ENCODE measurements at regions not wholly inside any gene's neighbourhood (a gene's known extent, or its start where the extent isn't known, plus 50 kb on each side); places are given as distances from the start of the nearest gene placed in this dataset.
"Not testable (repeated sequence)": the region's sequence is repeated elsewhere in the genome, so short reads cannot be mapped to it uniquely, and the experiment has no call there.

GRCh38 chr12:105445249-105445648 lies 114.8 kb downstream of the C12orf75 start:
- ChIA-PET POLR2A (interaction anchor here (0.6 kb wide), 1 partner anchor 10 kb away, joined by 5 read pairs; no protein-coding TSS in a partner anchor), CTCF (interaction anchor here (1.4 to 1.5 kb wide), 2 partner anchors 8 to 24 kb away, joined by 3 to 4 read pairs; no protein-coding TSS in a partner anchor)
- Histone ChIP-seq H3K4me3 (ENCODE audit: control insufficient read depth in 1 of 7, extremely low read depth in 1 of 7, insufficient read depth in 4 of 7, low read depth in 2 of 7, low read length in 6 of 7) (no peak overlapping the region), H3K9me3 (ENCODE audit: control extremely low read depth in 1 of 5, control insufficient read depth in 4 of 5, insufficient read depth in 2 of 5, low read depth in 1 of 5, low read length in 4 of 5) (peaks cover 0 to 3% (median 0%) of the 10 kb centered on the region in 5 experiments), H3K27me3 (replicated peaks in 2 of 5; ENCODE audit: control insufficient read depth in 4 of 5, insufficient read depth in 5 of 5, low read length in 4 of 5) (peaks cover 0 to 16% (median 7%) of the 10 kb centered on the region in 5 experiments), H3K27ac (ENCODE audit: insufficient read depth in 1 of 2, low read depth in 1 of 2, low read length in 2 of 2, poor library complexity in 1 of 2, severe bottlenecking in 2 of 2) (no peak overlapping the region), H3K4me1 (ENCODE audit: control extremely low read depth in 1 of 4, control insufficient read depth in 4 of 4, insufficient read depth in 4 of 4, low read length in 3 of 4) (peaks cover 0 to 3% (median under 1%) of the 10 kb centered on the region in 4 experiments), H3K36me3 (ENCODE audit: control insufficient read depth in 4 of 4, insufficient read depth in 4 of 4, low read length in 3 of 4) (no peaks in the 10 kb centered on the region)
- WGBS (ENCODE audit: insufficient coverage) = 100% methylated on average over 1 of the region's 3 CpGs
- DNase-seq = no peak

GRCh38 chr12:105445649-105446048 lies 115.2 kb downstream of the C12orf75 start:
- no peak overlapping the region for H3K4me3 ChIP-seq (ENCODE audit: control insufficient read depth in 1 of 7, extremely low read depth in 1 of 7, insufficient read depth in 4 of 7, low read depth in 2 of 7, low read length in 6 of 7)
- no peak for DNase-seq
- no peaks in the 10 kb centered on the region for H3K36me3 ChIP-seq (ENCODE audit: control insufficient read depth in 4 of 4, insufficient read depth in 4 of 4, low read length in 3 of 4)
- H3K27me3 ChIP-seq (replicated peaks in 2 of 5; ENCODE audit: control insufficient read depth in 4 of 5, insufficient read depth in 5 of 5, low read length in 4 of 5) = peaks cover 0 to 16% (median 7%) of the 10 kb centered on the region in 5 experiments
- ChIA-PET POLR2A (no interaction called here), CTCF (interaction anchor here (1.4 to 1.5 kb wide), 2 partner anchors 8 to 24 kb away, joined by 3 to 4 read pairs; no protein-coding TSS in a partner anchor)
- H3K27ac ChIP-seq (ENCODE audit: insufficient read depth in 1 of 2, low read depth in 1 of 2, low read length in 2 of 2, poor library complexity in 1 of 2, severe bottlenecking in 2 of 2) = no peak overlapping the region
- H3K9me3 ChIP-seq (ENCODE audit: control extremely low read depth in 1 of 5, control insufficient read depth in 4 of 5, insufficient read depth in 2 of 5, low read depth in 1 of 5, low read length in 4 of 5) = peaks cover 0 to 3% (median 0%) of the 10 kb centered on the region in 5 experiments
- no CpG with 5 or more reads among the region's 1 CpG for WGBS (ENCODE audit: insufficient coverage)
- H3K4me1 ChIP-seq (ENCODE audit: control extremely low read depth in 1 of 4, control insufficient read depth in 4 of 4, insufficient read depth in 4 of 4, low read length in 3 of 4) = peaks cover 0 to 3% (median under 1%) of the 10 kb centered on the region in 4 experiments

DNA sequence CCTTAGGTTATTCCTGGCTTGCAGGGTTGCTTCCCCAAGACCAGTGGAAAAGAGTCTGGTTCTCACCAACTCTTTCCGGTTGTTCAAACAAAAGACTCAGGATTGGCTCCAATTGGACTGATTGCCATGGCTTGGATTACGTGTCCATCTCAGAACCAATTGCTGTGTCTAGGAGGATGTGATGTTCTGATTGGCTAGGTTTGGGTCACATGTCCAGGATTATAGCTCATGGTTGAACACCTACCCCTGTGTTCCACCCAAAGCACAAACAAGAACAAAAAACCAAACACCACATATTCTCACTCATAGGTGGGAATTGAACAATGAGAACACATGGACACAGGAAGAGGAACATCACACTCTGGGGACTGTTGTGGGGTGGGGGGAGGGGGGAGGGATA lies 116.0 kb downstream of the C12orf75 start:
- H3K4me1 ChIP-seq (ENCODE audit: control extremely low read depth in 1 of 4, control insufficient read depth in 4 of 4, insufficient read depth in 4 of 4, low read length in 3 of 4); H3K4me3 ChIP-seq (ENCODE audit: control insufficient read depth in 1 of 7, extremely low read depth in 1 of 7, insufficient read depth in 4 of 7, low read depth in 2 of 7, low read length in 6 of 7); H3K9me3 ChIP-seq (ENCODE audit: control extremely low read depth in 1 of 5, control insufficient read depth in 4 of 5, insufficient read depth in 2 of 5, low read depth in 1 of 5, low read length in 4 of 5); DNase-seq; POLR2A ChIA-PET; CTCF ChIA-PET; H3K36me3 ChIP-seq (ENCODE audit: control insufficient read depth in 4 of 4, insufficient read depth in 4 of 4, low read length in 3 of 4); H3K27ac ChIP-seq (ENCODE audit: insufficient read depth in 1 of 2, low read depth in 1 of 2, low read length in 2 of 2, poor library complexity in 1 of 2, severe bottlenecking in 2 of 2): not testable (repeated sequence)
- 89% methylated on average over 1 of the region's 2 CpGs for WGBS (ENCODE audit: insufficient coverage)
- peaks cover 0 to 16% (median 7%) of the 10 kb centered on the region in 5 experiments for H3K27me3 ChIP-seq (replicated peaks in 2 of 5; ENCODE audit: control insufficient read depth in 4 of 5, insufficient read depth in 5 of 5, low read length in 4 of 5)

DNA sequence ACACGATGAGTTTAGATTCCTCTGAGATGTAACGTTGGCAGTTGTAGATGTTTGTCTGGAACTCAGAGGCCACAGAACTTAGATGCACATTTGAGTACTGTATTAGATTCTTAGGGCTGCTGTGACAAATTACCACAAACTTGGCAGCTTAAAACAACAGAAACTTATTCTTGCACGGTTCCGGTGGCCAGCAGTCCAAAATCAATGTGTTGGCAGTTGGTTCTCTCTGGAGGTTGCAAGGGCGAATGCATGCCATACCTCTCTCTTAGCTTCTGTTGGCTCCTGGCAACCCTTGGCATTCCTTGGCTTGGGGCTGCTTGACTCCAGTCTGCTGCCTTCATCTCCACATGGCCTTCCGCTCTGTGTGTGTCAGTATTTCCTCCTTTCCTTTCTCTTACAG lies 118.9 kb downstream of the C12orf75 start:
- POLR2A ChIA-PET = no interaction called here
- CTCF ChIA-PET = no interaction called here
- Histone ChIP-seq H3K9me3 (ENCODE audit: control extremely low read depth in 1 of 5, control insufficient read depth in 4 of 5, insufficient read depth in 2 of 5, low read depth in 1 of 5, low read length in 4 of 5) (no peaks in the 10 kb centered on the region), H3K27me3 (replicated peaks in 2 of 5; ENCODE audit: control insufficient read depth in 4 of 5, insufficient read depth in 5 of 5, low read length in 4 of 5) (peaks cover 0 to 4% (median 0%) of the 10 kb centered on the region in 5 experiments), H3K4me3 (ENCODE audit: control insufficient read depth in 1 of 7, extremely low read depth in 1 of 7, insufficient read depth in 4 of 7, low read depth in 2 of 7, low read length in 6 of 7) (no peak overlapping the region), H3K36me3 (ENCODE audit: control insufficient read depth in 4 of 4, insufficient read depth in 4 of 4, low read length in 3 of 4) (no peaks in the 10 kb centered on the region), H3K4me1 (ENCODE audit: control extremely low read depth in 1 of 4, control insufficient read depth in 4 of 4, insufficient read depth in 4 of 4, low read length in 3 of 4) (peaks cover 0 to 3% (median under 1%) of the 10 kb centered on the region in 4 experiments), H3K27ac (ENCODE audit: insufficient read depth in 1 of 2, low read depth in 1 of 2, low read length in 2 of 2, poor library complexity in 1 of 2, severe bottlenecking in 2 of 2) (no peak overlapping the region)
- no peak for DNase-seq
- 97% methylated on average over 6 of the region's 6 CpGs for WGBS (ENCODE audit: insufficient coverage)

GRCh38 chr12:105451211-105451610 lies 120.7 kb downstream of the C12orf75 start:
- no peak overlapping the region for H3K4me3 ChIP-seq (ENCODE audit: control insufficient read depth in 1 of 7, extremely low read depth in 1 of 7, insufficient read depth in 4 of 7, low read depth in 2 of 7, low read length in 6 of 7)
- no peaks in the 10 kb centered on the region for H3K9me3 ChIP-seq (ENCODE audit: control extremely low read depth in 1 of 5, control insufficient read depth in 4 of 5, insufficient read depth in 2 of 5, low read depth in 1 of 5, low read length in 4 of 5)
- H3K36me3 ChIP-seq (ENCODE audit: control insufficient read depth in 4 of 4, insufficient read depth in 4 of 4, low read length in 3 of 4) = no peaks in the 10 kb centered on the region
- WGBS (ENCODE audit: insufficient coverage) = 100% methylated on average over 3 of the region's 3 CpGs
- peaks cover 0 to 4% (median 0%) of the 10 kb centered on the region in 5 experiments for H3K27me3 ChIP-seq (replicated peaks in 2 of 5; ENCODE audit: control insufficient read depth in 4 of 5, insufficient read depth in 5 of 5, low read length in 4 of 5)
- H3K27ac ChIP-seq (ENCODE audit: insufficient read depth in 1 of 2, low read depth in 1 of 2, low read length in 2 of 2, poor library complexity in 1 of 2, severe bottlenecking in 2 of 2) = no peak overlapping the region
- no peak for DNase-seq
- CTCF ChIA-PET = no interaction called here
- peaks cover 0 to 7% (median 3%) of the 10 kb centered on the region in 4 experiments for H3K4me1 ChIP-seq (ENCODE audit: control extremely low read depth in 1 of 4, control insufficient read depth in 4 of 4, insufficient read depth in 4 of 4, low read length in 3 of 4)
- POLR2A ChIA-PET = no interaction called here

DNA sequence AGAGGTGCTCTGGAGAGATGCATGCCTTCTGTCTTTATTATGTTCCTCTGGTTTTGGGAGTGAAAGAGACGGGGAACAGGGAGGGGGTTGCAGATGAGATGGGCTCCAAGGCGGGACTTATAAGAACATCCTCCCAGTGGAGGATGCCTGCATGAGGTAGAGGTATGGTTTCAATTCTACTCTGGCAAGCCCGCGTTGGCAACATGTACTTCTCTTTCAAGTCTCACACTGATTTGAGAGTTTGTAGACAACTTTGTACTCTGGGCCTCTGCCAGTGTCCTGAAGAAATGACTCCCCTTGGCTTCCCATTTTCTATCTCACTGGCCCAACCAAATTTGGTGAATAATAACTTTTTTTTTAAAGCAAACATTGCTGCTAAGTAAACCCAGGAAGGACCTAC lies 121.3 kb downstream of the C12orf75 start:
- H3K27ac ChIP-seq (ENCODE audit: insufficient read depth in 1 of 2, low read depth in 1 of 2, low read length in 2 of 2, poor library complexity in 1 of 2, severe bottlenecking in 2 of 2) = no peak overlapping the region
- peaks cover 0 to 4% (median 0%) of the 10 kb centered on the region in 5 experiments for H3K27me3 ChIP-seq (replicated peaks in 2 of 5; ENCODE audit: control insufficient read depth in 4 of 5, insufficient read depth in 5 of 5, low read length in 4 of 5)
- H3K9me3 ChIP-seq (ENCODE audit: control extremely low read depth in 1 of 5, control insufficient read depth in 4 of 5, insufficient read depth in 2 of 5, low read depth in 1 of 5, low read length in 4 of 5) = no peaks in the 10 kb centered on the region
- H3K36me3 ChIP-seq (ENCODE audit: control insufficient read depth in 4 of 4, insufficient read depth in 4 of 4, low read length in 3 of 4) = no peaks in the 10 kb centered on the region
- POLR2A ChIA-PET = no interaction called here
- H3K4me1 ChIP-seq (ENCODE audit: control extremely low read depth in 1 of 4, control insufficient read depth in 4 of 4, insufficient read depth in 4 of 4, low read length in 3 of 4) = peaks cover 0 to 7% (median 3%) of the 10 kb centered on the region in 4 experiments
- H3K4me3 ChIP-seq (ENCODE audit: control insufficient read depth in 1 of 7, extremely low read depth in 1 of 7, insufficient read depth in 4 of 7, low read depth in 2 of 7, low read length in 6 of 7) = no peak overlapping the region
- 100% methylated on average over 1 of the region's 4 CpGs for WGBS (ENCODE audit: insufficient coverage)
- CTCF ChIA-PET = no interaction called here
- no peak for DNase-seq

- H3K4me3 ChIP-seq (ENCODE audit: control insufficient read depth in 1 of 7, extremely low read depth in 1 of 7, insufficient read depth in 4 of 7, low read depth in 2 of 7, low read length in 6 of 7) = no peak overlapping the region
- ChIA-PET POLR2A (no interaction called here), CTCF (interaction anchor here (1.1 kb wide), 1 partner anchor 8 kb away, joined by 3 read pairs; no protein-coding TSS in a partner anchor)
- H3K4me1 ChIP-seq (ENCODE audit: control extremely low read depth in 1 of 4, control insufficient read depth in 4 of 4, insufficient read depth in 4 of 4, low read length in 3 of 4) = peaks cover 0 to 7% (median 3%) of the 10 kb centered on the region in 4 experiments
- WGBS (ENCODE audit: insufficient coverage) = 100% methylated on average over 1 of the region's 1 CpG
- H3K9me3 ChIP-seq (ENCODE audit: control extremely low read depth in 1 of 5, control insufficient read depth in 4 of 5, insufficient read depth in 2 of 5, low read depth in 1 of 5, low read length in 4 of 5) = no peaks in the 10 kb centered on the region
- no peak for DNase-seq
- H3K36me3 ChIP-seq (ENCODE audit: control insufficient read depth in 4 of 4, insufficient read depth in 4 of 4, low read length in 3 of 4) = no peaks in the 10 kb centered on the region
- peaks cover 0 to 4% (median 0%) of the 10 kb centered on the region in 5 experiments for H3K27me3 ChIP-seq (replicated peaks in 2 of 5; ENCODE audit: control insufficient read depth in 4 of 5, insufficient read depth in 5 of 5, low read length in 4 of 5)
- H3K27ac ChIP-seq (ENCODE audit: insufficient read depth in 1 of 2, low read depth in 1 of 2, low read length in 2 of 2, poor library complexity in 1 of 2, severe bottlenecking in 2 of 2) = no peak overlapping the region
Measured at GRCh38 chr12:105453316-105453715, 122.8 kb downstream of the C12orf75 start.
